ENCODE measurements at regions not wholly inside any gene's neighbourhood (a gene's known extent, or its start where the extent isn't known, plus 50 kb on each side); places are given as distances from the start of the nearest gene placed in this dataset.
"Not testable (repeated sequence)": the region's sequence is repeated elsewhere in the genome, so short reads cannot be mapped to it uniquely, and the experiment has no call there.

DNA sequence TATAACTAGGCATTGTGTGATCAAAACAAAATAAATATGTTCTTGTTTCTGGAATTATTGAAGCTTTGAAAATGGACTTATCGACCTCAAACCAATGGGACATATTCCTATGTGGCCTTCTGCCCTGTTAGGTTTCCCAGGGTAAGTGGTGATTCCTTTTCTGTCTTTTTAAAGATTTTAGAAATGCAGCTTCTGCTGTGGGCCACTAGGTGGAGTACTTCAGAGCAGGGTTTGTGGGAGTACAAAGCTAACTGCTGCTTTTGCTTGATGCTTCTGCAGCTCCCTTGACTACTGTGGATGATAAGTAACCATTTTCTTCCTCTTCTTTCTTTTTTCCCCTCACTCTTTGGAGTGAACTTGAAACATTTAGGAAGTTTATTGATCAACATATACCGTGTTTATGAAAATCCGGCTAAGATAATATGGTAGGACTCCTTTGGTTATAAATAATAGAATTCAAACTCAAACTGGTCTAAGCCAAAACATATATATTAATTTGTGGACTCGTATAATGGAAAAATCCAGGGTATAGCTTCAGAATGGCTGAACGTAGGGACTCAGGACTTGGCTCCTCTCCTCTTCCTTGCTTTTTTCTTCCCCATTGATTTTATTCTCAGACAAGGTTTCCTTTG lies 1737.7 kb upstream of the DEFB115 start:
- CTCF ChIA-PET; POLR2A ChIA-PET; H3K27ac ChIP-seq (ENCODE audit: low read depth, low read length); DNase-seq (ENCODE audit: low read depth, low spot score); H3K4me3 ChIP-seq (ENCODE audit: low read depth, low read length); H3K9me3 ChIP-seq (ENCODE audit: control insufficient read depth, insufficient read depth, low read length); H3K27me3 ChIP-seq (ENCODE audit: control insufficient read depth, insufficient read depth, low read length): not testable (repeated sequence)
- TF ChIP-seq, protein P1, sequence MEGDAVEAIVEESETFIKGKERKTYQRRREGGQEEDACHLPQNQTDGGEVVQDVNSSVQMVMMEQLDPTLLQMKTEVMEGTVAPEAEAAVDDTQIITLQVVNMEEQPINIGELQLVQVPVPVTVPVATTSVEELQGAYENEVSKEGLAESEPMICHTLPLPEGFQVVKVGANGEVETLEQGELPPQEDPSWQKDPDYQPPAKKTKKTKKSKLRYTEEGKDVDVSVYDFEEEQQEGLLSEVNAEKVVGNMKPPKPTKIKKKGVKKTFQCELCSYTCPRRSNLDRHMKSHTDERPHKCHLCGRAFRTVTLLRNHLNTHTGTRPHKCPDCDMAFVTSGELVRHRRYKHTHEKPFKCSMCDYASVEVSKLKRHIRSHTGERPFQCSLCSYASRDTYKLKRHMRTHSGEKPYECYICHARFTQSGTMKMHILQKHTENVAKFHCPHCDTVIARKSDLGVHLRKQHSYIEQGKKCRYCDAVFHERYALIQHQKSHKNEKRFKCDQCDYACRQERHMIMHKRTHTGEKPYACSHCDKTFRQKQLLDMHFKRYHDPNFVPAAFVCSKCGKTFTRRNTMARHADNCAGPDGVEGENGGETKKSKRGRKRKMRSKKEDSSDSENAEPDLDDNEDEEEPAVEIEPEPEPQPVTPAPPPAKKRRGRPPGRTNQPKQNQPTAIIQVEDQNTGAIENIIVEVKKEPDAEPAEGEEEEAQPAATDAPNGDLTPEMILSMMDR (IDR thresholded peaks at IDR 0.05; ENCODE audit: low read depth, low read length), result peak; percentile 20; the same call in 1 of the 2 replicates

DNA sequence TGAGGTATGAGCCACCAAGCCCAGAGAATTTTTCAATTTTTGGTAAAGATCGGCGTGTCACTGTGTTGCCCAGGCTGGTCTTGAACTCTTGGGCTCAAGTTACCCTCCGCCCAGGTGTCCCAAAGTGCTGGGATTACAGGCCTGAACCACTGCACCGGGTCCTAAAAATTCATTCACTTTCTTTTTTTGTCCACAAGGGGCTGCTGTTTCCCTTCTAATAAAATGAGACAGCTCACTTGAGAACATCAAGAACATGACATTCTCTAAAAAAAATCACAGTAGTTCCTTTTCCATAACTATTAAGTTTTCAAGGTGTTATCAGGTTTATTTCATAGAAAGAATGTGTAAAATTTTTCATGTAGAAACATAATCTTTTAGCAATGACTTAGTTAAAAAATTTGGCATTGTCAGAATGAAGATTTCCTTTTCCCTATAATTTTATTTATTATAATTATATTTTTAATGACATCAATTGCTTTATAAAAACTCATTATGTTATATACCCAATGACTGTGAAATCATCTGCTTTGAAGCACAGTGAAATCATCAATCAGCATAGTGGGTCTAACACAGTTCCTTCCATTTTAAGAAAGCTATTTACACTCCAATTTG lies 1723.8 kb upstream of the DEFB115 start:
- CTCF ChIA-PET; H3K9me3 ChIP-seq (ENCODE audit: control insufficient read depth, insufficient read depth, low read length); H3K4me3 ChIP-seq (ENCODE audit: low read depth, low read length); POLR2A ChIA-PET; H3K27me3 ChIP-seq (ENCODE audit: control insufficient read depth, insufficient read depth, low read length); DNase-seq (ENCODE audit: low read depth, low spot score); H3K27ac ChIP-seq (ENCODE audit: low read depth, low read length): not testable (repeated sequence)

DNA sequence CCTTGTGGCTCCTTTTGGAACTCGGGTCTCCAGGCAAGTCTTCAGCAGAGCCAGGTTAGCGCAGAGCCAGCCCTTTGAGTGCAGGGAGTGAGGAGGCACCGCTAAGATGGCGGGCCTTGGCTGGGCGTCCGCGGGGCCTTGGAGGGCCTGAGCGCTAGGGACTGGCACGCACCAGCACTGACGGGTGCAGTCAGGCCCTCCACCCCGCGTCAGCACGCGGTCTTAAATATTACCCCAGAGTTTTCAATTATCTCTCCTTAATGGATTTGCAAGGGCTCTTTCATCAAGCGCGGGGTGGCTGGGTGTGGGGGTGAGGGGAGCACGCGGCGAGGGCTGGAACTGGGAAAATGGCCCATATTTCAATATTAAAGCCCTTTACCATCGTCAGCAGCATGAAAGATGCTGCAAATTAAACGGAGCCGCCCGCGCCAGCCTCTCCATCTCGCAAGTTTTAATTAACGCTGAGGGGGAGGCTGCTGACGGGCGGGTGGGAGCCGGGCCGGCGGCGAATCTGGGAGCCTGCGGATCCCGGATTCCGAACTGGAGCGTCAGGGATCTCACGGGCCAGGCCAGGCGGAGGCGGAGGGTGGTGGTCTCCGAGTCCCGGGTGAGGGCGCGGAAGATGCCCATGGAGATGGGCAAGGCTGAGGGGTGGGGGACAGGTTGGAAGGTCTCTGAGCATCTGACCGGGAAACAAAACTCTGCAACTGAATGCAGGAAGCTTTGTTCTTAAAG lies 1690.4 kb upstream of the DEFB115 start:
- peaks cover 15% of the 10 kb centered on the region for H3K9me3 ChIP-seq (ENCODE audit: control insufficient read depth, insufficient read depth, low read length)
- POLR2A ChIA-PET; H3K27me3 ChIP-seq (ENCODE audit: control insufficient read depth, insufficient read depth, low read length); CTCF ChIA-PET; DNase-seq (ENCODE audit: low read depth, low spot score); H3K4me3 ChIP-seq (ENCODE audit: low read depth, low read length); H3K27ac ChIP-seq (ENCODE audit: low read depth, low read length): not testable (repeated sequence)

DNA sequence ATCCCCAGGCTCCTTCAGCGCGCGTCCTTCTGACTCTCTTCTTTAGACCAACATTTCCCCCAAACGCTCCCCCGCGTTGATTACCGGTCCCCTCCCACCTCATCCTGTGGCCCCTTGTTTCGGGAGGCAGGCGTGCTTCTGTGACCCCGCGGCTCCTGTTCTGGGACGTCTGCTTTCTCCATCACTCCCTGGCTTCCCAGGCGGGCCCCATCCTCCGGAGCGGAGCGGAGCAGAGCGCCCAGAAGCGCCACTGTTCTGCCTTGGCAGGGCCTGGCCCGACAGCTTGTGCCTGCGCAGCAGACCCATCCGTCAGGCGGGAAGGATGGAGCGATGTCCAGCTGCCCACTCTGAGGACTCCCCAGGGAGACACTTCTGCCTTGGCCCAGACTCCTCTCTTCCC lies 1689.8 kb upstream of the DEFB115 start:
- H3K27me3 ChIP-seq (ENCODE audit: control insufficient read depth, insufficient read depth, low read length); H3K27ac ChIP-seq (ENCODE audit: low read depth, low read length); CTCF ChIA-PET; POLR2A ChIA-PET; H3K4me3 ChIP-seq (ENCODE audit: low read depth, low read length); DNase-seq (ENCODE audit: low read depth, low spot score): not testable (repeated sequence)
- H3K9me3 ChIP-seq (ENCODE audit: control insufficient read depth, insufficient read depth, low read length), result peaks cover 15% of the 10 kb centered on the region

DNA sequence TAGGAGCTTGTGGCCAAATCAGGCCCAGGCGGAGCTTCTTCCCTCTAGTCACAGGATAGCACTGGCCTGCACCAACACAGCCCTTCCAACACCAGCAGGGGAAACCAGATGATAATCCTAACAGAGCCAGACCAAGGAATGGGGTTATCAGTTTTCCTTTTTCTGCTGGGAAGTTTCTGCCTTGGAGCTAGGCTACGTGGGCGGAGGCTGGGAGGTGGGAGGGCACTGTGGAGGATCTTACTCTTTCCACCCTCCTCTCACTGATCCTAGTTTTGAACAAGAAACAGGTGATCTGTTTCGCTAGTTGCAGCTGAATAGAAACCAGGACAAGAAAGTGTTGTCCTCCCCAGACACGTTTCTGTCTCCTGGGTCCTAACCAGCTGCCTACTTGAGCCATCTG lies 1687.3 kb upstream of the DEFB115 start:
- H3K9me3 ChIP-seq (ENCODE audit: control insufficient read depth, insufficient read depth, low read length), result peaks cover 15% of the 10 kb centered on the region
- H3K27me3 ChIP-seq (ENCODE audit: control insufficient read depth, insufficient read depth, low read length); H3K27ac ChIP-seq (ENCODE audit: low read depth, low read length); POLR2A ChIA-PET; CTCF ChIA-PET; DNase-seq (ENCODE audit: low read depth, low spot score); H3K4me3 ChIP-seq (ENCODE audit: low read depth, low read length): not testable (repeated sequence)

DNA sequence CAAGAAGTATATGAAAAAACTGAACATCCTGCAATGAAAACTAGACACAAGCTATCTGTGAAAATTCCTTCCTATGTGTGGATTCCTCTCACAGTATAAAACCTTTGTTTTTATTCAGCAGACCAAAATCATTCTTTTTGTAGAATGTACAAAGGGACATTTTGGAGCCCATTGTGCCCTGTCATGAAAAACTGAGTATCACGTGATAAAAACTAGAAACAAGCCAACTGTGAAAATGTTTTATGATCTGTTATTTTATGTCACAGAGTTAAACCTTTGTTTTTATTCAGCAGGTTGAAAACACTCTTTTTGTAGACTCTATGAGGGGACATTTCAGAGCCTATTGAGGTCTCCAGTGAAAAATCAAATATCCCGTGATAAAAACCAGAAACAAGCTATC lies 1667.9 kb upstream of the DEFB115 start:
- POLR2A ChIA-PET; CTCF ChIA-PET; H3K4me3 ChIP-seq (ENCODE audit: low read depth, low read length); H3K9me3 ChIP-seq (ENCODE audit: control insufficient read depth, insufficient read depth, low read length); H3K27ac ChIP-seq (ENCODE audit: low read depth, low read length); DNase-seq (ENCODE audit: low read depth, low spot score); H3K27me3 ChIP-seq (ENCODE audit: control insufficient read depth, insufficient read depth, low read length): not testable (repeated sequence)

DNA sequence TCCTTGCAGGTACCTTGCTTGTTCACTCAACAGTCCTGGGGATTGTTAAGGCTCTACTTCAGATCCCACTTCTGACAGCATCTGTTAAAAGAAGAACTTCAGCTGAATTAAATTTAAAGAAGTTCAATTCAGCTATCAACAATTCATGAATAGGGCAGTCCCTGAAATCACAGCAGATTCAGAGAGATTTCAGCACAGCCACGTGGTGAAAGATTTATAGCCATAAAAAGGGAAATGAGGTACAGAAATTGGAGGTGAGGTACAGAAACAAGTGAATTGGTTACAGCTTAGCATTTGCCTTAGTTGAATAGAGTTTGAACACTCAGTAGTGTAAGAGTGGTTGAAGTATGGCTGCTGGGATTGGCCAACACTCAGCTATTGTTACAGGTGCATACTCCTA lies 1653.3 kb upstream of the DEFB115 start:
- POLR2A ChIA-PET; H3K4me3 ChIP-seq (ENCODE audit: low read depth, low read length); H3K9me3 ChIP-seq (ENCODE audit: control insufficient read depth, insufficient read depth, low read length); CTCF ChIA-PET; H3K27ac ChIP-seq (ENCODE audit: low read depth, low read length); H3K27me3 ChIP-seq (ENCODE audit: control insufficient read depth, insufficient read depth, low read length); DNase-seq (ENCODE audit: low read depth, low spot score): not testable (repeated sequence)

DNA sequence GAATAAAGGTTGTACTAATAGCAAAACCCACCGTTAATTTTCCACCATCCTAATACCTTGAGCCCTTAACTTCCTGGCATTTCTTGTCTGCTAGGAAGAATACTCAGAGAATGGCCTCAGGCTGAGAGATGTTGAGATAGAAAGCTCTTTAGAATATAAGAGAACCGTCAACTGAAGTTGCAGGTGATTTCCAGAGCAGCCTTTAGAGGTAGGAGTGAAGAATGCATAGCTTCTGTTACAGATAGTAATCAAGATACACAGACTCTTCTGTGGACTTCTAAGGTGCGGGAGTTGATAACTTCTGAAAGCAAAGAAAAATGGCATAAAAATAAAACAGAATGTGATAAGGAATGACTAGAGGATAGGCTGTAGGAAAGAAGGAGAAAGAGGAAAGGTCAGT lies 1651.3 kb upstream of the DEFB115 start:
- H3K4me3 ChIP-seq (ENCODE audit: low read depth, low read length); POLR2A ChIA-PET; CTCF ChIA-PET; H3K27ac ChIP-seq (ENCODE audit: low read depth, low read length); DNase-seq (ENCODE audit: low read depth, low spot score); H3K9me3 ChIP-seq (ENCODE audit: control insufficient read depth, insufficient read depth, low read length); H3K27me3 ChIP-seq (ENCODE audit: control insufficient read depth, insufficient read depth, low read length): not testable (repeated sequence)

DNA sequence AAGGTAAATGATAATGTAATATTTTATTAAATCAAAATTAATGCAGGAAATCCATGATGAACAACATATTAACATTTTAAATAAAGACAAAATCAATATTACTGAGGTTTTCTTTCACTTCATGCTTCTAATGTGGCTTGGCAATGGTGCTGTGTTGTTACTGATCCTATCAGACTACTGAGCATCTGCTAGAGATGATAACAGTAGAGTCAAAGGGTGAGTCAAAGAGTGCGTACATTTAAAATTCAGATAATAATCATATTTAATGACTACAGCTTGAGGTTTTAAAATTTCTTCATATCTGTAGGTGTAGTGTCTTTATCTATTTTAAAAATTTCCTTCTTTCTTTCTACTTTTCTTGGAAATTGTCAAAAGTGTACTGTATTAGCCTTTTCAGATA lies 1628.1 kb upstream of the DEFB115 start:
- DNase-seq (ENCODE audit: low read depth, low spot score); H3K4me3 ChIP-seq (ENCODE audit: low read depth, low read length); H3K27me3 ChIP-seq (ENCODE audit: control insufficient read depth, insufficient read depth, low read length); H3K9me3 ChIP-seq (ENCODE audit: control insufficient read depth, insufficient read depth, low read length); POLR2A ChIA-PET; H3K27ac ChIP-seq (ENCODE audit: low read depth, low read length); CTCF ChIA-PET: not testable (repeated sequence)

Measured in AG04450 (cell line).